Psoas muscle (tissue), 7 donors: ENCODE measurements at regions not wholly inside any gene's neighbourhood (a gene's known extent, or its start where the extent isn't known, plus 50 kb on each side); places are given as distances from the start of the nearest gene placed in this dataset.

Source experiments
- ATAC-seq, 4 donors: fragments of 200-7000 bp; cut with Tn5 transposase; one replicate each; pipeline ENCODE4 v1.9.1; 2020; ENCODE audit warnings: moderate library complexity in 3 of 4, mild to moderate bottlenecking in 2 of 4
- DNase-seq, 2 donors: peaks; one replicate each; pipeline ENCODE4 v3.0.0-alpha.2; 2020
- H3K27ac ChIP-seq: fragments of 200-600 bp; one replicate; pipeline ENCODE4 v1.8.0; 2022
- H3K27me3 ChIP-seq, 3 donors: fragments of 200-600 bp in 1 of 3; one replicate each; pipeline versions ENCODE4 v1.6.1 to v1.8.0; 2013 to 2022; ENCODE audit warnings: low read length in 2 of 3, mild to moderate bottlenecking in 2 of 3, moderate library complexity in 1 of 3; ENCODE audit not compliant: insufficient read depth in 3 of 3
- H3K36me3 ChIP-seq, 2 donors: fragments of 200-600 bp in 1 of 2; one replicate each; pipeline versions ENCODE4 v1.6.1 to v1.8.0; 2013 to 2022; ENCODE audit warnings: low read depth in 1 of 2, mild to moderate bottlenecking in 1 of 2, moderate library complexity in 1 of 2; ENCODE audit not compliant: insufficient read depth in 1 of 2
- H3K4me1 ChIP-seq: fragments of 200-600 bp; one replicate; pipeline ENCODE4 v1.8.0; 2022
- H3K4me3 ChIP-seq: fragments of 200-600 bp; one replicate; pipeline ENCODE4 v1.8.0; 2022; ENCODE audit warnings: mild to moderate bottlenecking
- H3K9me3 ChIP-seq: fragments of 200-600 bp; one replicate; pipeline ENCODE4 v1.8.0; 2022
- WGBS, 3 donors: extraction: QIAGEN DNeasy Blood & Tissue Kit; methylation state at CpG; one replicate each; pipeline versions ENCODE4 v1.1.6 to v1.1.7; 2013; 5-methylcytosine and 5-hydroxymethylcytosine counted together
- intact Hi-C, 2 donors: fragments of 100-400 bp; cut with DNase I; formaldehyde crosslinking; loops; one replicate each; pipeline versions ENCODE4 v1.11.0 to v1.14.2; 2022
- TF ChIP-seq, protein P1 (sequence below): fragments of 200-600 bp; IDR thresholded peaks from one replicate; pipeline ENCODE4 v1.8.0; 2022; ENCODE audit warnings: antibody characterized with exemption
- donor health status: healthy with polysubstance abuse.
- donor health status: DM: no; HTN: no; CAD: no; lungs with moderate emphysema.
- donor health status: Bipolar disorder and iron deficiency.
- donor health status: healthy.
- donor health status: DM: yes; HTN: yes; CAD: no.
- donor health status: DM: no; HTN: no; CAD: no.
- donor health status: DM: yes; HTN: yes; CAD: no.

DNA sequence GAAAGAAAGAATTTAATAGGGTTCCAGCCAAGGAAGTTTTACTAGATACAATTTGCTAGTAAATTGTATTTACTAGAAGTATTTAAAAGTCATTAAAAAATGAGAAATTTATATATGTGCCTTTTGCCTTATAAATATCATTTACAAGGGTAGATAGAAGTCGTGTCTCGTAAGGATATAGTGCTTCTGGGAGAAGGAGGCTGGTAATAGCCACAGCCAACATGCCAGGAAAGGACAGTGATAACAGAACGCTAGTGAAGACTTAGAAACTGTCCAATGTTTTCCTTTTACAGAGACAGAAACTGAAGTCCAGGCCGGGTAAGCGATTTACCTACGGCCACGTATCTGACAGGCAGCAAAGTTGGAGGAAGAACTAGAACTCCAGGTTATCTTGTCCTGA lies 113.5 kb upstream of the LRRN1 start:
- Histone ChIP-seq H3K27ac (no peak overlapping the region), H3K27me3 (peaks cover 0 to 3% (median 0%) of the 10 kb centered on the region in 3 donors), H3K4me1 (no peaks in the 10 kb centered on the region), H3K4me3 (no peak overlapping the region), H3K36me3 (no peaks in the 10 kb centered on the region), H3K9me3 (no peaks in the 10 kb centered on the region)
- 77 to 95% (median 79%) methylated on average over 7 of the region's 7 CpGs for WGBS, 3 donors
- DNase-seq: no peak
- TF ChIP-seq, protein P1, sequence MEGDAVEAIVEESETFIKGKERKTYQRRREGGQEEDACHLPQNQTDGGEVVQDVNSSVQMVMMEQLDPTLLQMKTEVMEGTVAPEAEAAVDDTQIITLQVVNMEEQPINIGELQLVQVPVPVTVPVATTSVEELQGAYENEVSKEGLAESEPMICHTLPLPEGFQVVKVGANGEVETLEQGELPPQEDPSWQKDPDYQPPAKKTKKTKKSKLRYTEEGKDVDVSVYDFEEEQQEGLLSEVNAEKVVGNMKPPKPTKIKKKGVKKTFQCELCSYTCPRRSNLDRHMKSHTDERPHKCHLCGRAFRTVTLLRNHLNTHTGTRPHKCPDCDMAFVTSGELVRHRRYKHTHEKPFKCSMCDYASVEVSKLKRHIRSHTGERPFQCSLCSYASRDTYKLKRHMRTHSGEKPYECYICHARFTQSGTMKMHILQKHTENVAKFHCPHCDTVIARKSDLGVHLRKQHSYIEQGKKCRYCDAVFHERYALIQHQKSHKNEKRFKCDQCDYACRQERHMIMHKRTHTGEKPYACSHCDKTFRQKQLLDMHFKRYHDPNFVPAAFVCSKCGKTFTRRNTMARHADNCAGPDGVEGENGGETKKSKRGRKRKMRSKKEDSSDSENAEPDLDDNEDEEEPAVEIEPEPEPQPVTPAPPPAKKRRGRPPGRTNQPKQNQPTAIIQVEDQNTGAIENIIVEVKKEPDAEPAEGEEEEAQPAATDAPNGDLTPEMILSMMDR: no peak
- ATAC-seq: no peak
- intact Hi-C loops: no loop called here

DNA sequence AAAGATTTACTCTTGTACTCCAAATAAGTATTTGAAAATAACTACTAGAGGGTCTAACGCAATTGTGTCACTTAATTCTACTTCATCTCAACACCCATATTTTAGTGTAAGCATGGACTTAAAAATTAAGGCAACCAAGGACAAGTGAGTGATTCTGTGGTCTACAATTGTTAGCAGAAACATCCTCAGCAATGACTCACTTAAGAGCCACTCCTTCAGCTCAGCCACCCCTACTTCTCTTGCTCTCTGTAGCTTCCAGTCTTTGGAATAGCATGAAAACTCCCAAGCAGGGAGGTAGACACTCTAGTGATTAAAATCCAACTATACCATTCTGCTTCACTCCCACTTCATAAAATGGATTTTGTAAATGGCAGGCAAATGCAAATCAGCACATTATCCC lies 116.0 kb upstream of the LRRN1 start:
- 90 to 100% (median 93%) methylated on average over 1 of the region's 1 CpG for WGBS, 3 donors

DNA sequence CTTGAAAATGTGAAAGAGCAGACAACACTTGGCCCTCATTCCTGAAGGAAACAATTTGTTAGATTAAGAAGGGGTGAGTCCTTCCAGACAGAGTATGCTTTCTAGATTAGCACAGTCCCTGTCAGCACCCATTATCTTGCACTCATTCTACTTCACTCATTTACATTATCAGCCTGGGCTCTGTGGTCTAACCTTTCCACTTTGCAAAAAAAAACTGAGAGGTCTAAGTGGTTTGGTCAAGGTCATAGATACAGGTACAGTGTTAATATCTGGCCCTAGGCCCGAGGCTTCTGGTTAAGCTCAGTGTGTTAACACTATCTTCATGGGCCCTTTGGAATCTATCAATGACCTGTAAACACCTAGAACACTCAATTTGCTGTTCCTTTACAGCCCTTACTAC lies 123.4 kb upstream of the LRRN1 start:
- DNase-seq (no peak), ATAC-seq (no peak)
- no peak overlapping the region for H3K27ac ChIP-seq
- TF ChIP-seq, protein P1: no peak
- no peaks in the 10 kb centered on the region for H3K4me1 ChIP-seq
- H3K27me3 ChIP-seq: no peaks in the 10 kb centered on the region
- WGBS, 3 donors: 54 to 79% (median 66%) methylated on average over 1 of the region's 1 CpG
- H3K4me3 ChIP-seq: no peak overlapping the region
- intact Hi-C loops: no loop called here
- H3K9me3 ChIP-seq: no peaks in the 10 kb centered on the region
- no peaks in the 10 kb centered on the region for H3K36me3 ChIP-seq

More for the DNA sequence above, 116.0 kb upstream of the LRRN1 start:
- H3K4me1 ChIP-seq: no peaks in the 10 kb centered on the region
- H3K27me3 ChIP-seq: peaks cover 0 to 3% (median 0%) of the 10 kb centered on the region in 3 donors
- no peak overlapping the region for H3K4me3 ChIP-seq
- ATAC-seq: no peak
- DNase-seq: no peak
- no peak overlapping the region for H3K27ac ChIP-seq
- intact Hi-C loops: no loop called here
- TF ChIP-seq, protein P1: no peak
- H3K9me3 ChIP-seq: no peaks in the 10 kb centered on the region
- H3K36me3 ChIP-seq: no peaks in the 10 kb centered on the region

DNA sequence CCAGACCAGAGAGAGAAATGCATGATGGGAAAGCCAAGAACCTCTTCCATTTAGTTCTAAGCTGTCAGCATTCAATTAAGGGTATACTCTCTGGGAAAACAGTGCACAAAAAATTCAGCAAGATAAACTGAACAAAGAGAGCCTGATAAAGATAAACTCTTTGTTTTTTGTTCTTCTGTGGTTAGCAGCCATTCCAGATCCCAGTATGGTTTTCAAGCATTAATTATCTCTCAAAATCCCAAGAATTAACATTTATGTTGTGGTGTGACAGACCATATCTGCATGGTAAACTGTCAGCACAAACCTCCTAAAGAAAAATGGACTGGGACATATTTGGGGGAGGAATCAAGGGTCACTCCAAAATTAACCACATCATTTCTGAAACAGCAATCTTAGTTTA lies 124.0 kb upstream of the LRRN1 start:
- no peaks in the 10 kb centered on the region for H3K36me3 ChIP-seq
- no peak for ATAC-seq
- no peaks in the 10 kb centered on the region for H3K4me1 ChIP-seq
- H3K27ac ChIP-seq: no peak overlapping the region
- H3K9me3 ChIP-seq: no peaks in the 10 kb centered on the region
- no peaks in the 10 kb centered on the region for H3K27me3 ChIP-seq
- TF ChIP-seq, protein P1: no peak
- intact Hi-C loops: no loop called here
- no peak overlapping the region for H3K4me3 ChIP-seq
- no peak for DNase-seq

DNA sequence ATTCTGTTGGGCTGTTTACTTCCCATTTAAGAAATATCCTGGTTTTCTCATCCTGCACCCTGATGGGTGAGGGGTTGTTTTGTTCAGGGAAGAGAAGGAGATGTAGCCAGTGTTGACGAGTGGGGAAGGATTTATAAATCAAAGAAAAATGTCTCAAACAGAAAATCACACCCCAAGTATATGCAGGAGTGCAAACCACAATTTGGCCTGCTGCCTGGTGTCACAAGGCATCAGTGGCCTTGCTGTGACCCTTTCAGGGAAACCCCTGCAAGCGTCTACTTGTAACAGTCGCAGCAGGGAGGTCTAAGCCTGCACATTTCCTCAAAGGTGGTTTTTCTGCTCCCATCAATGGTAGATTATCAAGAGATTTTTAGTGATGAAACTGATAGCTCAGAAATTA lies 132.6 kb upstream of the LRRN1 start:
- no peak for ATAC-seq
- TF ChIP-seq, protein P1: no peak
- intact Hi-C loops: no loop called here

More for the DNA sequence above, 132.6 kb upstream of the LRRN1 start:
- no peaks in the 10 kb centered on the region for H3K36me3 ChIP-seq
- no peaks in the 10 kb centered on the region for H3K4me1 ChIP-seq
- DNase-seq: no peak
- WGBS, 3 donors: 43 to 53% (median 50%) methylated on average over 3 of the region's 3 CpGs
- no peak overlapping the region for H3K27ac ChIP-seq
- no peak overlapping the region for H3K4me3 ChIP-seq
- no peaks in the 10 kb centered on the region for H3K9me3 ChIP-seq
- no peaks in the 10 kb centered on the region for H3K27me3 ChIP-seq
